Memory B cell (primary cell): ENCODE measurements at regions not wholly inside any gene's neighbourhood (a gene's known extent, or its start where the extent isn't known, plus 50 kb on each side); places are given as distances from the start of the nearest gene placed in this dataset.
"Not testable (repeated sequence)": the region's sequence is repeated elsewhere in the genome, so short reads cannot be mapped to it uniquely, and the experiment has no call there.

Experiments used
- ATAC-seq: fragments of 150-1000 bp; cut with Tn5 transposase; 2 replicates; pipeline ENCODE4 v1.10.0; 2021; ENCODE audit warnings: low read depth, mild to moderate bottlenecking, moderate library complexity
- DNase-seq, 2 donors: peaks; one replicate each; pipeline ENCODE4 v3.0.0; 2022; ENCODE audit warnings: low spot score in 2 of 2
- H3K27ac Mint-ChIP-seq: one replicate; pipeline ENCODE4 v1.8.0; 2022; ENCODE audit warnings: mild to moderate bottlenecking, moderate library complexity, mixed read lengths
- H3K27me3 Mint-ChIP-seq: one replicate; pipeline ENCODE4 v1.8.0; 2022; ENCODE audit warnings: mixed read lengths
- H3K36me3 Mint-ChIP-seq: one replicate; pipeline ENCODE4 v1.8.0; 2022; ENCODE audit warnings: mild to moderate bottlenecking, mixed read lengths
- H3K4me1 Mint-ChIP-seq: one replicate; pipeline ENCODE4 v1.8.0; 2022; ENCODE audit warnings: mixed read lengths
- H3K4me3 Mint-ChIP-seq: one replicate; pipeline ENCODE4 v1.8.0; 2022; ENCODE audit warnings: mild to moderate bottlenecking, moderate library complexity, mixed read lengths
- H3K9me3 Mint-ChIP-seq: one replicate; pipeline ENCODE4 v1.8.0; 2022; ENCODE audit warnings: mixed read lengths

DNA sequence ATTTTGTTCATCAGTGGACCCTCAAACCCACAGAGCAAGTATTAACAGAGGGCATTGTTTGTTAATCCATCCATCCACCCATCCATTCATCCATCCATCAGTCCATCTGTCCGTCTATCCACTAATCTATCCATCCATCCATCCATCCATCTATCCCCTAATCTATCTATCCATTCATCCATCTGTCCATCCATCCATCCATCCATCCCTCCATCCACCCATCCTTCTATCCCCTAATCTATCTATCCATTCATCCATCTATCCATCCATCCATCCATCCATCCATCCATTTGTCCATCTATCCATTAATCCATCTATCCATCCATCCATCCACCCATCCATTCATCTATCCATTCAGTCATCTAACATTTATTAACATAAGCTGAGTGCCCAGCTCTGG, 307.3 kb downstream of the MIAT start:
- Mint-ChIP-seq H3K27ac (no peak overlapping the region), H3K27me3 (peaks cover 14% of the 10 kb centered on the region), H3K9me3 (peaks cover 8% of the 10 kb centered on the region), H3K36me3 (peaks cover 6% of the 10 kb centered on the region), H3K4me1 (no peaks in the 10 kb centered on the region), H3K4me3 (no peak overlapping the region)
- DNase-seq: no peak
- no peak for ATAC-seq

DNA sequence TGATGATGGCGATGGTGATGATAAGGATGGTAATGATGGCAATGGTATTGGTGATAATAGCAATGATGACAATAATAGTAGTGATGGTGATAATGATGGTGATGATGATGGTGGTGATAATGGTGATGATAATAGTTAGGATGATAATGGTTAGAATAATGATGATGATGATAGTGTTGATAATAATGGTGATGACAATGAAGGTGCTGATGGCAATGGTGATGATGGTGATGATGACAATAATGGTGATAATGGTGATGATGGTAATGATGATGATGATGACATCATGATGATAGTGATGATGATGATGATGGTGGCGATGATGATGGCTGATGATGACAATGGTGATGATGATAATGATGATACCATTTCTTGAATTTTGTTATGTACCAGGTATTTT, 309.9 kb downstream of the MIAT start:
- H3K36me3 Mint-ChIP-seq: peaks cover 6% of the 10 kb centered on the region
- H3K4me3 Mint-ChIP-seq: no peak overlapping the region
- DNase-seq (no peak), ATAC-seq (no peak)
- H3K9me3 Mint-ChIP-seq: peaks cover 8% of the 10 kb centered on the region
- peaks cover 12% of the 10 kb centered on the region for H3K27me3 Mint-ChIP-seq
- no peaks in the 10 kb centered on the region for H3K4me1 Mint-ChIP-seq
- no peak overlapping the region for H3K27ac Mint-ChIP-seq

GRCh38 chr22:26968859-26969523, 311.6 kb downstream of the MIAT start:
- ATAC-seq (no peak), DNase-seq (no peak)
- Mint-ChIP-seq H3K9me3 (peaks cover 8% of the 10 kb centered on the region), H3K27me3 (peaks cover 11% of the 10 kb centered on the region), H3K36me3 (peaks cover 6% of the 10 kb centered on the region), H3K4me3 (no peak overlapping the region), H3K4me1 (no peaks in the 10 kb centered on the region), H3K27ac (no peak overlapping the region)

- Mint-ChIP-seq H3K4me3 (no peak overlapping the region), H3K4me1 (no peaks in the 10 kb centered on the region), H3K27ac (no peak overlapping the region), H3K27me3 (peaks cover 6% of the 10 kb centered on the region), H3K9me3 (no peaks in the 10 kb centered on the region), H3K36me3 (no peaks in the 10 kb centered on the region)
- DNase-seq (no peak), ATAC-seq (no peak)
These were observed 313.5 kb downstream of the MIAT start for GRCh38 chr22:26970809-26971394.

DNA sequence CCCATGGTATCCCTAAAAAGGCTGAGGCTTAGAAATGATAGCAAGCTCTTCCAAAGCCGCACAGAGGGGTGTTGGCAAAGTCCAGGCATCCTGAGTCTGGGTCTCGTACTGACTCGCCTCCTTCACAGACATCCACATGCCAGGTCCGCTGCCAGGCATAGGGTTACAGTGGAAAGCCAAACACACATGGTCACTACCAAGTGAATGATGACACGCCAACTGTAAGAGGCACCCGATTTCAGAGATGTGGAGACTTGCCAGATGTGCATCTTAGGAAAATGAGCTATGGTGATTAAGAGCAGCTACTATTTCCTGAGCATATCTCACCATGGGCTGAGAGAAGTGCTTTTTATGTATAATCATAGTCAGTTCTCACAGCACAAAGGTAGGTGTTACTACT, 314.9 kb downstream of the MIAT start:
- Mint-ChIP-seq H3K27me3 (peaks cover 6% of the 10 kb centered on the region), H3K4me1 (no peaks in the 10 kb centered on the region), H3K4me3 (no peak overlapping the region), H3K36me3 (no peaks in the 10 kb centered on the region), H3K27ac (no peak overlapping the region), H3K9me3 (no peaks in the 10 kb centered on the region)
- DNase-seq: no peak
- no peak for ATAC-seq

DNA sequence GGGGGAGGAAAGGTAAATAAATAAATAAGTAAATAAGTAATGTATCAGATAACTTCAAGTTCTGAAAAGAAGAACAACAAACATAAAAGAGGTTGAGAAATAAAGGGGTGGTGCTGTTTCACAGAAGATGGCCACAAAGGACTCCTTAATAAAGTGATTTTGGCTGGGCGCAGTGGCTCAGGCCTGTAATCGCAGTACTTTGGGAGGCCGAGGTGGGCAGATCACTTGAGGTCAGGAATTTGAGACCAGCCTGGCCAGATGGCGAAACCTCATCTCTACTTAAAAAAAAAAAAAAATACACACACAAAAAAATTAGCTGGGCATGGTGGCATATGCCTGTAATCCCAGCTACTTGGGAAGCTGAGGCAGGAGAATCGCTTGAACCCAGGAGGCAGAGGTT, 315.5 kb downstream of the MIAT start:
- H3K4me3 Mint-ChIP-seq, ATAC-seq, DNase-seq, H3K36me3 Mint-ChIP-seq, H3K27ac Mint-ChIP-seq, H3K9me3 Mint-ChIP-seq, H3K4me1 Mint-ChIP-seq: not testable (repeated sequence)
- H3K27me3 Mint-ChIP-seq: peaks cover 11% of the 10 kb centered on the region

- ATAC-seq (no peak), DNase-seq (no peak)
- H3K9me3 Mint-ChIP-seq: peaks cover 2% of the 10 kb centered on the region
- H3K27me3 Mint-ChIP-seq: peaks cover 11% of the 10 kb centered on the region
- H3K27ac Mint-ChIP-seq: no peak overlapping the region
- no peak overlapping the region for H3K4me3 Mint-ChIP-seq
- no peaks in the 10 kb centered on the region for H3K36me3 Mint-ChIP-seq
- H3K4me1 Mint-ChIP-seq: no peaks in the 10 kb centered on the region
These were observed 316.6 kb downstream of the MIAT start for GRCh38 chr22:26974034-26974433.

- no peaks in the 10 kb centered on the region for H3K4me1 Mint-ChIP-seq
- peaks cover 2% of the 10 kb centered on the region for H3K9me3 Mint-ChIP-seq
- DNase-seq (no peak), ATAC-seq (no peak)
- H3K4me3 Mint-ChIP-seq: no peak overlapping the region
- no peak overlapping the region for H3K27ac Mint-ChIP-seq
- H3K36me3 Mint-ChIP-seq: peaks cover 2% of the 10 kb centered on the region
- H3K27me3 Mint-ChIP-seq: peaks cover 14% of the 10 kb centered on the region
These were observed 317.8 kb downstream of the MIAT start for GRCh38 chr22:26974914-26975803.

- Mint-ChIP-seq H3K4me3 (no peak overlapping the region), H3K4me1 (no peaks in the 10 kb centered on the region), H3K36me3 (peaks cover 2% of the 10 kb centered on the region), H3K27ac (no peak overlapping the region), H3K27me3 (peaks cover 15% of the 10 kb centered on the region), H3K9me3 (peaks cover 2% of the 10 kb centered on the region)
- DNase-seq: no peak
- no peak for ATAC-seq
These were observed 318.5 kb downstream of the MIAT start for GRCh38 chr22:26975865-26976264.

- peaks cover 2% of the 10 kb centered on the region for H3K9me3 Mint-ChIP-seq
- DNase-seq: no peak
- no peak for ATAC-seq
- H3K27me3 Mint-ChIP-seq: peaks cover 14% of the 10 kb centered on the region
- peaks cover 2% of the 10 kb centered on the region for H3K36me3 Mint-ChIP-seq
- H3K4me3 Mint-ChIP-seq: no peak overlapping the region
- no peaks in the 10 kb centered on the region for H3K4me1 Mint-ChIP-seq
- no peak overlapping the region for H3K27ac Mint-ChIP-seq
These were observed 320.5 kb downstream of the MIAT start for GRCh38 chr22:26977741-26978376.

GRCh38 chr22:26979294-26979693, 321.9 kb downstream of the MIAT start:
- peaks cover 16% of the 10 kb centered on the region for H3K27me3 Mint-ChIP-seq
- no peaks in the 10 kb centered on the region for H3K4me1 Mint-ChIP-seq
- H3K9me3 Mint-ChIP-seq: peaks cover 2% of the 10 kb centered on the region
- peaks cover 2% of the 10 kb centered on the region for H3K36me3 Mint-ChIP-seq
- H3K27ac Mint-ChIP-seq: no peak overlapping the region
- DNase-seq (no peak), ATAC-seq (no peak)
- no peak overlapping the region for H3K4me3 Mint-ChIP-seq

GRCh38 chr22:26981111-26981510, 323.7 kb downstream of the MIAT start:
- H3K9me3 Mint-ChIP-seq: peaks cover 2% of the 10 kb centered on the region
- no peak for ATAC-seq
- no peak for DNase-seq

DNA sequence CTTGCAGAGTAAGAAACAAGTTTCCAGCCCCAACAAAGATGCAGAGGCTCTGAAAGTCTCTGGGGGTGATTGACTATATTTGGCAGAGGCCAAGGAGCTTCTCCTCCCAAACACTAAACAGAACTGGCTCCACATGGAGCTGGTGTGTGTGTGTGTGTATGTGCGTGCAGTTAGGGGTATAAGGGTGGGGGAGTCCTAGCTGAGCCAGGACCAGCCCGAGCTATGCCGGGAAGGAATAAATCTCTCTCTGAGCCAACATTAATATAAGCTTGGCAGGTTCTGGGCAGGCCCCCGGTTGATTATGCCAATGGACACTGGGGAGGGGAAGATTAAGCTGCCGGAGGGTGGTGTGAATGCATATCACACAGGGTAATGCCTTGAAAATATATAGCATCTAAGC, 324.2 kb downstream of the MIAT start:
- no peak for DNase-seq
- Mint-ChIP-seq H3K27me3 (peaks cover 20% of the 10 kb centered on the region), H3K9me3 (peaks cover 2% of the 10 kb centered on the region)

More at GRCh38 chr22:26981111-26981510, 323.7 kb downstream of the MIAT start:
- Mint-ChIP-seq H3K4me1 (no peaks in the 10 kb centered on the region), H3K4me3 (no peak overlapping the region), H3K27ac (no peak overlapping the region), H3K36me3 (peaks cover 2% of the 10 kb centered on the region), H3K27me3 (peaks cover 20% of the 10 kb centered on the region)

GRCh38 chr22:26983311-26983710, 325.9 kb downstream of the MIAT start:
- Mint-ChIP-seq H3K4me3 (no peak overlapping the region), H3K27me3 (peaks cover 15% of the 10 kb centered on the region), H3K27ac (no peak overlapping the region), H3K4me1 (no peaks in the 10 kb centered on the region), H3K36me3 (peaks cover 2% of the 10 kb centered on the region), H3K9me3 (no peaks in the 10 kb centered on the region)
- DNase-seq (no peak), ATAC-seq (no peak)

More for the DNA sequence above, 324.2 kb downstream of the MIAT start:
- Mint-ChIP-seq H3K4me1 (no peaks in the 10 kb centered on the region), H3K36me3 (peaks cover 2% of the 10 kb centered on the region), H3K27ac (no peak overlapping the region), H3K4me3 (no peak overlapping the region)
- ATAC-seq: no peak
